8988T (cell line): ENCODE measurements at regions not wholly inside any gene's neighbourhood (a gene's known extent, or its start where the extent isn't known, plus 50 kb on each side); places are given as distances from the start of the nearest gene placed in this dataset.
A peak's percentile ranks its signal among the peaks of the same experiment; 100 is the strongest.
"Not testable (repeated sequence)": the region's sequence is repeated elsewhere in the genome, so short reads cannot be mapped to it uniquely, and the experiment has no call there.

ENCODE experiments used
- DNase-seq: peaks from one replicate; pipeline ENCODE4 v3.0.0; 2011

- no peak for DNase-seq
These were observed 57.6 kb downstream of the CCDC59 start for GRCh38 chr12:82300611-82301010.

DNA sequence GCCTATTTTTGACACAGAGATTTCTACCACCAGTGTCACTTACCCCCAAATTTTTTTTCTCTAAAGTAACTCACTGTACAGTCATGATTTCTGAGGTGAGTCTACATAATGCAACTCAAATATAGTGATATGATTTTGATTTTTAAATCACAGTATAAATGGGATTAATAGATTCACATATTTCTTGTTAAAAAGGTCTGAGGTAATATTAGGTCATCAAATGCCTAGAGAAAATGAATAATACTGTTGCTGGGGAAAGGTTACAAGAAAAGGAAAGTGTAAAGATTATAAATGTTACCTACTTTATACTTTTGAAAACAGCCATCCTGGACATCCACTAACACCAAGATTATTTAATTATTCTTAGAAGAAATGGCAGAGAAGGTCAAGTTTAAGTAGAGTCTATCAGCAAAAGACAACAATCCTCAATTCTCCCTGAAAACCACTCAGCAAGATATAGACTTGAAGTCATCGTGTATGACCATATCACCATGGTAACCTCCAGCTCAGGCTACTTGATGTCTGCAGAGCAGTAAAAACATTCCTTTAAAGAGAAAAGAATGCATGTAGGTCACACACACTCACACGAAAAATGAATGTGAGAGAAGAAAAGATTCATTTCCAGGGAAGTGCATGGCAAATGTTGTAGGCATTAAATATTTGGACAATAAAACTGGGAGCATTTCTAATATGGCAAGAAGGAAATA lies 58.7 kb downstream of the CCDC59 start:
- DNase-seq = no peak

- DNase-seq = no peak
These were observed 67.8 kb downstream of the CCDC59 start for GRCh38 chr12:82290415-82290814.

- not testable (repeated sequence) for DNase-seq
These were observed 76.9 kb downstream of the CCDC59 start for GRCh38 chr12:82281335-82281734.

DNA sequence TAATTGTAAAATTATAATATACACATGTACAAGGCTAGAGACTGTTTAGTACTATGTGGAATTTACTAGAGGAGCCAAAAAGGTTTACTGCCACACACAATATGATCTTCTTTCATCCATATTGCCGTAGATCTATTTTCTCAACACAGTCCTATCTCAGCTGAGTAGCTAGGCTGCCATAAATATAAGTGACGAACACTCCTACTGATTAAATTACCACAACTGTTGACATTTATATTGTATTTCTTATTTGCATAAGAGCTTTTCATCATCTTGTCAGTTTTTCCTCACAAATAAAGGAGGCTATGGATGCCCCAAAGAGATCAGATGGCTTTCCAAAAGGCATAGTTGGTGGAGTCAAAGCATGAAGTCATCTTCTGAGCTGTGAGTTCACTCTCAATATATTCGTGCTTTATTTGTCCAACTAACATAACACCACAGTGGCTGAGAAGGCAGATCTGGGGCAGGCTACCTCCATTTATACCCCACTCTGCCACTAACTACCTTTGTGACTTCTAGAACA lies 78.6 kb downstream of the CCDC59 start:
- no peak for DNase-seq

- no peak for DNase-seq
These were observed 80.6 kb downstream of the CCDC59 start for GRCh38 chr12:82277582-82277981.

GRCh38 chr12:82242729-82243128 lies 115.5 kb downstream of the CCDC59 start:
- DNase-seq = no peak

GRCh38 chr12:82225871-82226270 lies 132.3 kb downstream of the CCDC59 start:
- DNase-seq = no peak

- DNase-seq = no peak
These were observed 134.8 kb downstream of the CCDC59 start for GRCh38 chr12:82223426-82223825.

- DNase-seq = no peak
These were observed 141.7 kb downstream of the CCDC59 start for GRCh38 chr12:82216475-82216874.

DNA sequence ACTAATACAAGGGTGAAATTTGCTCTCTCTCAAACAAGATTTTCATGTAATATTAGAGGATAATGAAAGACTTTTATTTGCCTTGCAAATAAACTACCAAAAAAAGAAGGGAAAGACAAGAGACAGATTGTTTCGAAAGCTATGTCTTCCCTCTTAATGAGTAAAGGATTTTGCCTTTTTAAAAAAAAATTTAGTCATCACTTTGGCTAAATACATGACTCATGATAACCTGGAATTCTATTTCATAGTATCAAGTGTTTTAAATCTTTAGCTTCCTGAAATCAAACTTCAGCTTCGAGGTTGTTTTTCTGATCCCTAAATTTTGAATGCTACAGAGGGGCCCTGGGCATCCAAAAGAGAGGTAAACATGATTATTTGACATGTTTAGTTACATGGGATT lies 144.4 kb downstream of the CCDC59 start:
- DNase-seq = no peak

DNA sequence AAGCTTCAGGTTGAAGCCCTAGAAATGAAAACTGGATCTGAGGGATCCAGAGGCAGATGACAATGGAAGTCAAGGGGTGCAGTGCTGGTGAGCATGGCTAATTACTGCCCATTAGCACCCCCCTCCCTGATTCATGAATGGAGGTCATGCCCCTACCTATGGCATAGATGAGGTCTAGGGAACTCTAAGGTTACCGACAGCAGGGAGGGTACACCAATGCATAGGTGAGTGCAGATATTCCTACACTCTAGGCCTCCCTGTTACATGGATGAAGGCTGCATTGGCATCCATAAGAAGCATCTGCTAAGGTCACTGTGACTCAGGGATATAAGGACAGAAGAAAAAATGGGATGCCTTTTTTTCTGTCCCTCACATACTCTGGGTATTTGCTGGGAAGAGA lies 147.3 kb downstream of the CCDC59 start:
- DNase-seq = no peak

- no peak for DNase-seq
These were observed 148.7 kb downstream of the CCDC59 start for GRCh38 chr12:82209533-82209932.

DNA sequence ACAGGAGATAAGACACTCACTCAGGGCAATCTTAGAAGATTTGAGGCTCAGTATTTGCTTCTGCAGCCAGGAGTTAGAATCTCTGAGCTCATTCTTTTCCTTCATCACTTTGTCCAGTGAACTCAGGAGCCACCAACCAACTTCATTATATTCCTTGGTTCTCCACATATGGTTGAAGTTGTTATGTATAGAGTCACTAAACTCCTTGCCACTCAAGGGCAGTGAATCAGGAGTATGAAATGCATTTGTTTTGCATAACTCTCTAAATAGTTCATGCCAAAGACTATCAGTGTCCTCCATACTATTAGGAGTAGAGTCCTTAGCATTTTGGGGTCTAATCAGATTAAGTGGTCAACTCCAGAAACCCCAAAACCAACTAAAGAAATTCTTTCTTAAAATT lies 150.6 kb downstream of the CCDC59 start:
- no peak for DNase-seq

DNA sequence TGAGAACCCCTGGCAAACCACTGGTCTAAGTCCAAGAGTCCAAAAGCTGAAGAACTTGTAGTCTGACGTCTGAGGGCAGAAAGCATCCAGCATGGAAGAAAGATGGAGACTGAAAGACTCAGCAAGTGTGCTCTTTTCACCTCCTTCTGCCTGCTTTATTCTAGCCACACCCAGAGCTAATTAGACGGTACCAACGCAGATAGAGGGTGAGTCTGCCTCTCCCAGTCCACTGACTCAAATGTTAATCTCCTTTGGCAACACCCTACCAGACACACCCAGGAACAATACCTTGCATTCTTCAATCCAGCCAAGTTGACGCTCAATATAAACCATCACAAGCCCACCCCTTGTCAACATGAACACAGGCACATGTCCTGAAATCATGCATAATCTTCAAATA lies 155.1 kb downstream of the CCDC59 start:
- no peak for DNase-seq

GRCh38 chr12:82187595-82187994 lies 170.6 kb downstream of the CCDC59 start:
- no peak for DNase-seq

GRCh38 chr12:82187011-82187410 lies 171.2 kb downstream of the CCDC59 start:
- no peak for DNase-seq

- DNase-seq = no peak
These were observed 171.9 kb downstream of the CCDC59 start for GRCh38 chr12:82186282-82186681.

GRCh38 chr12:82184844-82185243 lies 173.3 kb downstream of the CCDC59 start:
- DNase-seq = no peak

- peak; percentile 11 for DNase-seq
These were observed 175.5 kb downstream of the CCDC59 start for GRCh38 chr12:82182601-82183190.

- no peak for DNase-seq
These were observed 181.3 kb downstream of the CCDC59 start for GRCh38 chr12:82176761-82177490.

GRCh38 chr12:82176026-82176425 lies 182.2 kb downstream of the CCDC59 start:
- DNase-seq = no peak

DNA sequence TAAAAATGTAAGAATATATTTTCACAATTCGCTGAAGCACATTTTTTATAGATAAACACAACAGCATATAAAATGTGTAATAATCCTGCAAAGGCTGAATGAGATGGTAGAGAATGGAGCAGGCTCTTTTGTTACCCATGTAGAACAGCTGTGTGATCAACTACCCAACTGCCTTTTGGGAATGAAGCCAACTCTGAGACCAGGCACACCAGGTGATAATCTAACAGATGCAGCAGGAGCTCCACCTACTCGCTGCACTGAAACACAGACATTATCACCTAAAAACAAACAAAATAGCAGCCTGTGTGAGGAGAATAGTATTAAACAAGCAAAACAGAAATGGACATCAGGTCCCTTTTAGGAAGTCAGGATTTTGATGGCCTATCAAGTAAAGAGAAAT lies 183.3 kb downstream of the CCDC59 start:
- no peak for DNase-seq

DNA sequence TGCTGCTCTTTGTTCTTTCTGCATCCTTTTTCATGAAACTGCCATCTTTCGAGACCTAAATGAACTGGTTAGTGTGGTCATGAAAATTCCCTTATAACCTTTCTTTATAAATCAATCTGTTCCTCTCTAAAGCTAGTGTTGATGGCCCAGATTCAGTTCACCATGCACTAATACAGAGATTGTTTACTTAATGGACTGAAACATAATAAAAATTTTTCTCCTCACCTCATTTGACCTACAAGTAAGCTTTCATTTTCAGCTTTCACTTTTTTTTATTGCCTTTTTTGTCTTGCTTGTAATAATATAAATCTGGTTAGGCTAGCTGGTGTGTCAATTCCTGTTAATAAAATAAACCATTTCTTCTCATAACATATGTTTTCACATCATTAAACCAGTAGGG lies 183.8 kb downstream of the CCDC59 start:
- DNase-seq = no peak
